Stimulated activated CD4-positive, alpha-beta T cell treated with anti-CD3 and anti-CD28 coated beads, Interleukin-2, amount 100 ng/mL, for 48 hours (primary cell): ENCODE measurements at regions not wholly inside any gene's neighbourhood (a gene's known extent, or its start where the extent isn't known, plus 50 kb on each side); places are given as distances from the start of the nearest gene placed in this dataset.

Source experiments
- DNase-seq, 2 donors: peaks; one replicate each; pipeline ENCODE4 v3.0.0-alpha.2; 2020

DNA sequence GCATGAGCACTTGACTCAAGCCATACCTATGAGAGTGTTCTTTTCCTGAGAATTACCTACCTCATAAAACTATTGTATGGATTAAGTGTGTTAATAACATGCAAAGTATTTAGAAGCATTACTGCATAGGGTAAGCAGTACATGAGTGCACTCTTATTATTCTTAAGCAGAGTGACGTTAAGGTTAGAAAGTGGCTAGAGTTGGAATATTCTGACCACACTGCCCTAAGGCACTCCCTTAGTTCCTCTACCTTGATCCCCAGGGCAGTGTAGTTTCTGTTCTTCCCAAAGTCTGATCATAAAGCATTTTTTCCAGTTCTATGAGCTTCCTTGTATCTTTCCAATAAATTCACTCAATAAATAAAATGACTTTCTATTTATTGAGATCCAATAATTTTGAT, 189.2 kb downstream of the PCSK1 start:
- DNase-seq: no peak

GRCh38 chr5:96243203-96243602, 189.8 kb downstream of the PCSK1 start:
- DNase-seq: no peak

- no peak for DNase-seq
These were observed 190.5 kb downstream of the PCSK1 start for GRCh38 chr5:96242571-96242970.

- no peak for DNase-seq
These were observed 196.2 kb downstream of the PCSK1 start for GRCh38 chr5:96236831-96237230.

- no peak for DNase-seq
These were observed 197.0 kb downstream of the PCSK1 start for GRCh38 chr5:96236051-96236450.

- DNase-seq: no peak
These were observed 197.8 kb downstream of the PCSK1 start for GRCh38 chr5:96235008-96235910.

DNA sequence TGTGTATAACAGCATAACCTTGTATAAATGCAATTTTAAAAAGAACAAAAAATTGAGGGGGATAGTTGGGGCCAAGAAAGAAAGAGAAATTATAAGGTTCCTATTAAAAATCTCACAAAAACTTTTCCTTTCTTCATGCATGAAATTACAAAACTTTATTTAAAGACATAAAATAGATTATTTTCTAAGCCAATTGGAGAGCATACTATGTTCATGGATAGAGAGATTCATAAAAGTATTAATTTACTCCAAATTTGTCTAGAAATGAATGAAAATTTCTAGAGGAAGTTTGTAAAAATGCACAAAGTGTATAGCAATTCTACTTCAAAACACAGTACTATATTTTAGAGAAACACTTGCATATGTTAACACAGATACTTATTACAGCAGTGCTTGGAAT, 200.4 kb downstream of the PCSK1 start:
- no peak for DNase-seq

GRCh38 chr5:96229188-96229587, 203.9 kb downstream of the PCSK1 start:
- no peak for DNase-seq

DNA sequence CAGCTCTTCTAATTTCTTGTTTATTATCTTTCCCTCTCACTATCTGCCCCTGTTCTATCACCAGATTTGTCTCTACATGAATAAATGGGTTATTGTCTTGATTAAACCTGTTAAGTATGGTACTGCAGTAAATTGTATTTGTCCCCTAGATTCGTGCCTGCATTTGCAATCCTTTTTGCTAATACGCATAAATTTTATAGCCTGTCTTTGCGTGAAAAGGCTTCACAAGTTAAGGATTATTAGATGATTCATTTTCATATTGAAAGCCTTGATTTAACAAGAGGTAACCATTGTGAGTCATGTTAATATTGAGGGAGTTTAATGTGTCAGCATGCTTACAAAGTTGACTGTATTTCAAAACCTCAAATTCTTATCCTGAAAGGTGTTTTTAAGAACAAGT, 204.6 kb downstream of the PCSK1 start:
- DNase-seq: no peak

DNA sequence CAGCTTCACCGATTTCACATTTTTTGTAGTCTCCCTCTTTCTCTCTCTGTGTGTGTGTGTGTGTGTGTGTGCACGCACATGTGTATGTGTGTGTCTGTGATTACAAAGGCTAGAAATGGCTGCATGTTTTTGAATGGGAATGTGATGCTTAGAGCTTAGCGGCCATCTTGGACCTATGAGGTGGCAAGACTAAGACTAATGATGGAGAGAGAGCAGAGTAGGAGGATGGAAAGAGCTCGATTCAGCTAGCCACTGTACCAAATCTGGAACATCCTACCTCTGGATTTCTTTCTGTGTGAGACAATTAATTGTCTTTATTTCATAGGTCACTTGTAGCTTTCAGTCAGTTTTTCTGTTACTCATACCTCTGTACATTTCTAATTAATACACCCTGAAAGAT, 205.1 kb downstream of the PCSK1 start:
- DNase-seq: no peak

- DNase-seq: no peak
These were observed 206.0 kb downstream of the PCSK1 start for GRCh38 chr5:96226941-96227552.

DNA sequence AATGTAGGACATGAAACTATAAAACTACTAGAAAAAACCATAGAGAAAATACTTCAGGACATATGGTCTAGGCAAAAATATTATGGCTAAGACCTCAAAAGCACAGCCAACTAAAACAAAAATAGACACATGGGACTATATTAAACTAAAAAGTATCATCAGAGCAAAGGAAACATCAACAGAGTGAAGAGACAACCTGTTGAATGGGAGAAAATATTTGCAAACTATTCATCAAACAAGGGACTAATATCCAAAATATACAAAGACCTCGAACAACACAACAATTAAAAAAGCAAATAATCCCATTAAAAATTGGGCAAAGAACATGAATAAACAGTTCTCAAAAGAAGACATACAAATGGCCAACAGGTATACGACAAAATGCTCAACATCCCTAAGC, 210.9 kb downstream of the PCSK1 start:
- DNase-seq: no peak

DNA sequence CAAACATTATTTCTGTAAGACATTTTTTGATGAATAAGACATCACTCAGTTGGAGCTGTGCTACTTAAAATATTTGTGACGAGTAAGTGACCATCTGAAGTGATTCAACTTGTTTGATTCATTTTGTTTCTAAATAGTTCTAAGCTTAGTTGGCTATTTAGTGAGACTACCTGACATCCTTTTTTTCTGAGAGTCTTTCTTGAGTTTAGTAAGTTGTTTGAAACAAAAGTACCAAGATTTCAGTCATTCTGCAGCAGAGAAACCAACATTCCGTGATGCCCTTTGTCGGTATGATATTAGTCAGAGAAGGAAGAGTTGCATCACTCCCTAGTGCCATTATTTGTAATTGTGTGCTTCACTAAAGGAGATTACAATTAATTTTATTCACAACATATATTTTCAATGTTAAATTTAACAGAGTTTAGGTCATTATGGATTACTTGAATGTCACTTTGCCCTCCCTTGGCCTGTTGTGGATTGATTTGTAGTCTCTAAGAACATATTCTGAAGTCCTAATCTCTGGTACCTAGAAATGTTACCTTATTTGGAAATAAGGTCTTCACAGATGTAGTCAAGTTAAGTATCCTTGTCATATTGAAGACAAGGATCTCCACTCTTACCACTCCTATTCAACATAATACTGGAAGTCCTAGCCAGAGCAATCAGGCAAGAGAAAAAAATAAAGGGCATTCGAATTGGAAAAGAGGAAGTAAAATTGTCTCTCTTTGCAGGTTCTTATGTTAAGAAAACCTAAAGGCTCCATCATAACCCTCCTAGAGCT, 212.2 kb downstream of the PCSK1 start:
- DNase-seq: no peak

DNA sequence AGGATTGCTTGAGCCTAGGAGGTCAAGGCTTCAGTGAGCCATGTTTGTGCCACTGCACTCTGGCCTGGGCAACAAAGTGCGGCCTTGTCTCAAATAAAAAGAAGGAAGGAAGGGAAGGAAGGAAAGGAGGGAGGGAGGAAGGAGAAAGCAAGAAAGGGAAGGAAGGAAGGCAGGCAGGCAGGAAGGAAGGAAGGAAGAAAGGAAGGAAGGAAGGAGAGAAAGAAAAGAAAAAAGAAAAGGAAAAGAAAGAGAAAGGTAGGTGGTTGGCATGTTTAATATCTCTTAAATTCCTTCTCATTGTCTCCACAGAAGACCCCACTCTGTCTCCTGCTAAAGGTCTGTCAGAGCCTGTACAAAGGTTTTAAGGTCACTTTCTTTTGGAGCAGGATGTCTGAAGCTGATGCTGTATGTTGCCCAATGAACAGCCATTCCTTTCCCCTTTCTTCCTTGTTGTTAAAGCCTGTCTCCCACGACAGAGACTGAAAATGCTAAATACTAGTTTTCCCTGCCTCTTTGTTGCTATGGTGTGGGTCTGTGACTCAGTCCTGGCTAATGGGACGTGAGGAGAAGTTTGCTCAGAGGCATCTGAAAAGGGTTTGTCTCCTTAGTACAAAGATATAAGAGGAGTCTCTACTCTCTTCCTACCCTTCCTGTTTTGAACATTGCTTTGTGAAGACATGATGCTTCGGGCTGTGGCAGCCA, 213.3 kb downstream of the PCSK1 start:
- DNase-seq: peak in 1 of 2 donors; percentile 5

DNA sequence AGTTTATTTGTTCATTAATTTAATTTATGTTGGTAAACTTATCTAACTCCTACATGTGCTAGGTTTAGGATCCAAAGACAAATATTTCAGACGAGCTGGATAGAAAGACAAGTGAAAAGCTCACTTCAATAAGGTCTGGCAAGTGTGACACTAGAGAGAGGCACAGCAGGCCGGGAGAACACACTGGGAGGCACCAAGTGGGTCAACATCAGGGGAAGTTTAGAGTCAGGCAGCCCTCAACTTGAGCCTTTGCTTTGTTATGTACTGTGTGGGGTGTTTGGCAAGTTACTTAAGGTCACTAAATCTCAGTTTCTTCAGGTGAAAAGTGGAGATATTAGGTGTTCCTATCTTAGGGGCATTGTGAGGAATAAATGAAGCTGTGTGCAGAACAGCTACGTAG, 214.4 kb downstream of the PCSK1 start:
- no peak for DNase-seq

DNA sequence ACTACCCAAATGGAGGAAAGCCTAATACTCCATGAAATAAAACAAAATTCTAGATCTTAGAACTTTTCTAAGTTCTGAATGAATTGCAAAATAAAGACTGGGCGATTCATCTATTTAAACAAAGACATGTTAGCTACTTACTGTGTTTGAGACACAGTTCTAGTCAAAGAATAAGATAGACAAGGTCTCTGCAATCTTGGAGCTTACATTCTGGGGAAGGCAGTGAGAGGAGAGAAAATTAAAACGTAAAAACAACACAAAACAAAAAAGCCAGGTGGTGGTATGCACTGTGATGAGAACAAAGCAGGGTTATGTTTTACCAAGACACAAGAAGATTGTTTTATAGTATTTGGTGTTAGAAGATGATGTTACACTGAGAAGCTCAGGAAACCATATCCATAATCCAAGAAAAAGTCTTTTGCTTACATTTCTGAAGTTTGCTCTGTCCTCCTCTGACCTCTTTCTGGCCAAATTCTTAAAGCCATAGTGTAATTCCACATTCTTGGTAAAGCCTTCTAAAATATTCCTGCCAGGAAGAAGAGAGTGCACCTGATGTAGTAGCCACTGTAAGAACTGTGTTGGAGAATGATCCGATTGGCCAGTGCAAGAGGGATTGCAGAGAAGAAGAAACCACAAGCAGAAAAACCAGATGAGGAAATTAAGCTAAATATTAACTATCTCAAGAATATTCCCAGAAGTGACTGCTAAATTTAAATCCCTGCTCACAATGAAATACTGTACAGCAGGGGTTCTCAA, 218.4 kb downstream of the PCSK1 start:
- no peak for DNase-seq

DNA sequence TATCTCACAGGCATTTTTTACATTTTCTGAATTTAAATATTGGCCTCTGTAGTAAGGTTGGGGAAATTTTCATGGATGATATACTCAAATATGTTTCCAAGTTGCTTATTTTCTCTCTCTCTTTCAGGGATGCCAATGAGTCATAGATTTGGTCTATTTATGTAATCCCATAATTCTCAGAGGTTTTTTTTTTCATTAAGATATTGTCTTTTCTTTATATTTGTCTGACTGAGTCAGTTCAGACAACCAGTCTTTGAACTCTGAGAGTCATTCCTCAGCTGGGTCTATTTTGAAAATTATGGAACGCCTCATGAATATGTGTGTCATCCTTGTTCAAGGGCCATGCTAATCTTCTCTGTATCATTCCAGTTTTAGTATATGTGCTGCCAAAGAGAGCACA, 223.2 kb downstream of the PCSK1 start:
- DNase-seq: no peak

- no peak for DNase-seq
These were observed 225.6 kb downstream of the PCSK1 start for GRCh38 chr5:96207420-96207819.

DNA sequence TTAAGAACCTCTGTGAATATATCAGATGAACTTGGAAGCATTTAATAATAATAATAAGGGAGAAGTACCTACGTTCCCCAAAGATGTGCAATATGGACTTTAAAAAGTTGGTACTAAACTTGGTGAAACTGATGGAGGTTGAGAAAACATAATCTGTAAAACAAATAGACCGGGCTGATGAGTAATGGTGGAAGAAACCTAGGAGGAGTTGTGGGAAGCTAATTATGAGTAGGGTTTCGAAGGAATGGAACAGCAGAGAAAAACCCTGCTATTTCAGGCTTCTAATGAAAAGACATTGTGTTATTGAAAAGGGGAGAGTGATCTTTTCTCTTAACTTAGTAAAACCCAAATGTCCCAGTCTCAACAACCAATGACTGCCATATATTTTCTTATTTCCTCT, 229.3 kb downstream of the PCSK1 start:
- DNase-seq: no peak

DNA sequence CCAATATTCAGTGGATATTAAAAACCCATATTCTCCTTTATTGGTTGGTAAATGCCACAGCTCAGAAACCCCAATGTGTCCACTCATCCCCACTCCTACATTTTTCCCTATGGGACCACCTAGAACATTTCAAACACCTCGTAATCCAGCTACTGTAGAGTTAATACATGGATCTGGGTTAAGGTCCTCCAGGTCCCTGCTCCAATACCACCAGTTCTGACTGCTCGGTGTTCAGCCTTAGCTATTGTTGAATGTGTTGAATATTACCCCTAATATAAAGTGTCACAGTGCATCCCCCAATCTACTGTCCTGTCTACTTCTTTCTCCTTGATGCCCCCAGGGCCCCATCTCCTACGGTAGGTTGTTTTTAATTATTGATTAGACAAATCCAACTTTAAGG, 231.5 kb downstream of the PCSK1 start:
- no peak for DNase-seq

- no peak for DNase-seq
These were observed 232.4 kb downstream of the PCSK1 start for GRCh38 chr5:96200641-96201040.

- DNase-seq: no peak
These were observed 233.3 kb downstream of the PCSK1 start for GRCh38 chr5:96199713-96200183.
